ENCODE measurements at regions not wholly inside any gene's neighbourhood (a gene's known extent, or its start where the extent isn't known, plus 50 kb on each side); places are given as distances from the start of the nearest gene placed in this dataset.

- TF ChIP-seq CTCF (IDR thresholded peaks at IDR 0.05) (no peak), POLR2A (IDR thresholded peaks at IDR 0.05) (no peak)
These were observed 1145.0 kb downstream of the MAT2B start for GRCh38 chr5:164650427-164650826.
